Retinal pigment epithelial cell (primary cell): ENCODE measurements at regions not wholly inside any gene's neighbourhood (a gene's known extent, or its start where the extent isn't known, plus 50 kb on each side); places are given as distances from the start of the nearest gene placed in this dataset.

Source experiments
- DNase-seq: peaks from one replicate; pipeline ENCODE4 v3.0.0-alpha.2; 2010; ENCODE audit warnings: low read depth
- H3K4me3 ChIP-seq: 2 replicates; pipeline ENCODE4 v1.5.1; 2011; ENCODE audit warnings: mild to moderate bottlenecking, low read length, control low read depth, moderate library complexity
- CTCF ChIP-seq: conservative IDR thresholded peaks from 2 replicates; pipeline ENCODE4 v1.5.1; 2011; ENCODE audit warnings: low read depth, low read length, control low read depth, inconsistent platforms

- H3K4me3 ChIP-seq: no peak overlapping the region
- DNase-seq: no peak
- no peak for TF ChIP-seq CTCF
Measured at GRCh38 chrX:40816906-40817305, 81.6 kb upstream of the MED14 start.

- no peak for TF ChIP-seq CTCF
- H3K4me3 ChIP-seq: no peak overlapping the region
- DNase-seq: no peak
Measured at GRCh38 chrX:40818236-40818635, 82.9 kb upstream of the MED14 start.

GRCh38 chrX:40821780-40822179 is 86.4 kb upstream of the MED14 start:
- no peak overlapping the region for H3K4me3 ChIP-seq
- no peak for TF ChIP-seq CTCF
- DNase-seq: no peak

- H3K4me3 ChIP-seq: no peak overlapping the region
- TF ChIP-seq CTCF: no peak
- DNase-seq: no peak
Measured at GRCh38 chrX:40827331-40827730, 92.0 kb upstream of the MED14 start.

- no peak overlapping the region for H3K4me3 ChIP-seq
- DNase-seq: no peak
- TF ChIP-seq CTCF: no peak
Measured at GRCh38 chrX:40831750-40832149, 96.4 kb upstream of the MED14 start.

GRCh38 chrX:40832723-40833122 is 97.4 kb upstream of the MED14 start:
- no peak overlapping the region for H3K4me3 ChIP-seq

GRCh38 chrX:40834225-40834624 is 98.9 kb upstream of the MED14 start:
- H3K4me3 ChIP-seq: no peak overlapping the region
- no peak for TF ChIP-seq CTCF
- no peak for DNase-seq

More at GRCh38 chrX:40832723-40833122, 97.4 kb upstream of the MED14 start:
- TF ChIP-seq CTCF: no peak
- no peak for DNase-seq
